GM18498 (cell line): ENCODE measurements at regions not wholly inside any gene's neighbourhood (a gene's known extent, or its start where the extent isn't known, plus 50 kb on each side); places are given as distances from the start of the nearest gene placed in this dataset.

Experiments used
- ATAC-seq: cut with Tn5 transposase; IDR thresholded peaks from one replicate; pipeline ENCODE4 v1.9.1; 2021; ENCODE audit warnings: mild to moderate bottlenecking, moderate library complexity; ENCODE audit not compliant: unreplicated experiment

GRCh38 chr6:43877036-43877435 is 107.0 kb downstream of the VEGFA start:
- no peak for ATAC-seq

DNA sequence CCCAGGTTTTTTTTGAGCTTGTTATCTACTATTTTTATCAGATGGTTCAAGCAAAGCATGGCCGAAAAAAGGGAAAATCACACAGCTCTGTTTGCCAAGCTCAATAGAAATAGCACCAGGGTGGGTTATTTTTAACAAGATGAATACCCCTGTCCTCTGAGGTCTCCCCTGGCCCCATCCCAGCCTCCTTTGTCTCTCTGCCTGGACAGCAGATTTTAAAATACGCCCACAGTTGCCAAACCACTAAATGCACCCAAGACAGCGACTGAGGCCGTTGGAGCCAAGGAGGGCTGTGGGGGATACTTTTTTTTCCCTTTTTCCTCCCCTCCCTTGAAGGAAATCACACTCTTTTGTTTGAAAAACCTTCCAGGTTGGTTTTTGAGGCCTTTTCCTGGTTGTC is 106.6 kb downstream of the VEGFA start:
- no peak for ATAC-seq

DNA sequence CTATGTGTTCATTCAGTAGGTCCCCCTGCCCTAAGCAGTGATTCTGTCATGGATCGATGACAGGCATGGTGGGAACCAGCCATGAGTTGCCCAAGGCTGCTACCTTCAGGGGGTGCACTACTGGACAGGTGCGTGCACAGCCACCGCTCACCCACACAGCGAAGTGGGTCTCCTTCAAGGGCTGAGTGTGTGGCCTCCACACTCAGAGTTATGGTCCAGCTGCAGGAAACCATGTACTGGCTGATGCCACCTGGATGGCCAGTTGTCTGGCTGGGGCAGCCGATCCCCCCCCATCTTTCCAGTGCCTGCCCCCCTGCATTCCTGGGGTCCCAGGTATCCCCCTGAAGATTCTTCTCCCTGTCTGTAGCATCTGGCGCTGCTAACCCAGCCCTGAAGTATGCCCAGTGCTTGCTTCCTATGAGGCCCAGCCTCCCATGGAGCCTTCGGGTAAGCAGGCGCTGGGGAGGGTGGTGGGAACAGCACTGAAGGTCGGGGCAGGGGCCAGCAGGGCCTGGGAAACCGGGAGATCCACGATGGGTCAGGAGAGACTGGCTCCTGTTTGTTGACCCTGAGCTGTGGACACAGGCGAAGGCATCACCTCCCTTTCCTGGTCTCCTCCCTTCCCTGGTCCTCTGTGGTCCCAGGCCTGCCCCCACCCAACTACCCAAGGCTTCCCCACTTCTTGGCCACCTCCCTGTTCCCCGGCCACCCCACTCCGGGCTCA is 106.0 kb downstream of the VEGFA start:
- ATAC-seq = no peak

DNA sequence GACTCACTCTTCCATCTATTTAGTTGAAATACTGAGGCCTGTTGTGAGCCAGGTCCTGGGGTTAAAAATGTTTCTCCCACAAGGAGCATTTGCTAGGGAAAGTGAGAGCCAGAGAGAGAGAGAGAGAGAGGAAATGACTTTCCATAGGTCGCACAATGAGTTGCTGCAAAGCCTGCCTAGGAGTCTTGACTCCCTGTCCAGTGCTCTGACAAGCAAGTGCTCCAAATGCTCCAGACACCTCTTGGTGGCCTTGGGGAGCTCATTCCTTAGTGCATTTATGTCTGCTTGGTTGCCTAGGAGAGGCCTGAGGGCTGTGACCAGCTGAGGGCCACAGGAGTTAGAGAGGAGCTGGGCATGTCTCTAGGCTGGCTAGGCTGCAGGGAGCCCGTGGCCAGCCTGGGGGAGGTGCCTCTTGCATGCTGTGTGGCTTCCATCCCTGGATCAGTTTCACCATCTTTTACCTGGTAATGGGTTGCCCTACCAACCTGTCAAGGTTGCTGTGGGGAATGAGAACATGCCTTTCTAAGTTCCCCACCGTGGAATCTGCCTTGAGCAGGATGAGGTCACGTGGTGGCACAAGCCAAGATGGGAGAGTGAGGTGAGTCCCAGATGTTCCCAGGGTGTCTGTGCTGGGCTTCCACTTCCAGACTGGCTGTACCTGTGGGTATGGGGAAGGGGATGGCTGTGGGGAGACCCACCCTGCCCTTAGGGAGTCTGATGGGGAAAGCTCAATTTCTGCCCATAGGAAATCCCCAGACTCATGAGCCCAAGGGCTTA is 105.0 kb downstream of the VEGFA start:
- no peak for ATAC-seq

GRCh38 chr6:43873806-43874714 is 104.0 kb downstream of the VEGFA start:
- no peak for ATAC-seq

DNA sequence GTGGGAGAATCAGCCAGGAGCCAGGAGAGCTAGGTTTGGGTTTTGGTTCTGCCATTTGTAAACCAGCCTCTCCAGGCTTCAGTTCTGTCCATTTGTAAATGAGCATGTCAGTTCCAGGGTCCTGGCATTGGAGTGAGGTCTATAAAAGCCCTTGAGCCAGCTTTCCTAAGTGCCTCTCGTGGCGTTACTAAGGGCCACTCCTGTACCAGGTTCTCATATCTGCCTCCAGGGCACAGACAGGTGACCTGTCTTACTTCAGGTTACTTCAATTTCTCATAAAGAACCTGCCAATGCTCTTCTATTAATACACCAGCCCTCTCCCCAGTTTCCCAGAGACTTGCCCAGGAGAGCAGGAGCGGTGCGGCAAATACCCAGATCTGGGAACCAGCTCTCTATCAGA is 101.9 kb downstream of the VEGFA start:
- no peak for ATAC-seq

DNA sequence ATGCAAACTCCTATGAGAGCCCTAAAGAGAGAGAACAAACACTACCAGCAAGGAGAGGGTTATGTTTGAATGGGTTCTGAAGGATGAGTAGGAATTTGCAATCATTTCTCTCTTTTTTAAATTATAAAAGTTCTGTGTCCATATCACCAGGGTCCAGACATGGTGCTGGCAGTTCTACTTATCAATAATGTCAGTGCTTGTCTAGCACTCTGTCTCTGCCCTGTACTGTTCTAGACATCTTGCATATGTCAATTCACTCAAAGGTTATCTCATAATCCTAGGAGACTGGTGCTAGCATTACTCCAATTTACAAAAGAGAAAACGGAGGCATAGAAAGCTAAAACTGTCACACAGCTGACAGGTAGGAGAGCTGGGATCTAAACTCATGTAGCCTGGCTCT is 101.3 kb downstream of the VEGFA start:
- ATAC-seq = no peak

DNA sequence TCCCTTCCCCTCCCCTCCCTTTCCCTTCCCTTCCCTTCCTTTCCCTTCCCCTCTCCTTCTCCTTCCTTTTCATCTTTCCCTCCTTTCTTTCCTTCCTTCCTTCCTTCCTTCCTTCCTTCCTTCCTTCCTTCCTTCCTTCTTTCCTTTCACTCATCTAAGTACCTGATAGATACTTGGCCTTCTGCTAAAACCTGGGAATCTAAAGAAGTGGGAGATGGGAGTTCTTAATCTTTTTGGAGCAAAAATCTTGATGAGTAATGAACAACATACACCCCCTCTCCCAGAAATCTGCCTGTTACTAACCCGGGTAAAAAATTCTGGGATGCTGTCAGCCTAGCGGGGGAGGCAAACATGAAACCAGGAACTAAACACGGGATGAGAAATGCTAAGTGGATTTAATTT is 100.7 kb downstream of the VEGFA start:
- ATAC-seq = no peak

- no peak for ATAC-seq
These were observed 100.0 kb downstream of the VEGFA start for GRCh38 chr6:43869792-43870659.

DNA sequence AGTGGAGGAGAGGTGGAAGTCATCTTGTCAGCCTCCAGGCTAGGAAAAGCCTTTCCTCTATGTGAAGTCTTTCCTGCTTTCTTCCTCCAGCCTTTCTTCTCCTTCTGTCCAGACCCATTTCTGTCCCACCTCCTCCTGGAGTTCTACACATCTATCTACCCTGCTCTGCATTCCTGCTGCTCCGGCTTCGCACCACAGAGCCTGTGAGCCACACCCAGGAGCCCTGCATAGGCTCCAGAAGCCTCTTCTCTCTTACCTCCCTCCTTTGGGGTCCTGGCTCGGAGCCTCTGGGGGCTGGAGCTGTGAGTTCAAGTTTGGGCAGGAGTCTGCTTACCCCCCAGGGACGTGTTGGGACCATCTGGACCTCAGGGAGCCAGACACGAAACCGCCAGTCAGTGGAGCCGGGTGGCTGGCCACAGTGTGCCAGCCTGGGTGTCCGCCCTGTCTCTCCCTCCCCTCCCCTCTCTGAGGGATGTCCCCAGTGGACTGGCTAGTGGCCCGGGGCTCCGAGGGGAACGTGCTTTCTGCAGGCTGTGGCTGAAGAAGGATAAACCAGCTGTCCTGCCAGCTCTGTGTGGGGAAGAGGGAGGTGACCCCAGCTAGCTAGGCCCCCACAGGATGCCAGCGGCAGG is 99.2 kb downstream of the VEGFA start:
- no peak for ATAC-seq

GRCh38 chr6:43868467-43868866 is 98.5 kb downstream of the VEGFA start:
- no peak for ATAC-seq

GRCh38 chr6:43867996-43868395 is 98.0 kb downstream of the VEGFA start:
- no peak for ATAC-seq

DNA sequence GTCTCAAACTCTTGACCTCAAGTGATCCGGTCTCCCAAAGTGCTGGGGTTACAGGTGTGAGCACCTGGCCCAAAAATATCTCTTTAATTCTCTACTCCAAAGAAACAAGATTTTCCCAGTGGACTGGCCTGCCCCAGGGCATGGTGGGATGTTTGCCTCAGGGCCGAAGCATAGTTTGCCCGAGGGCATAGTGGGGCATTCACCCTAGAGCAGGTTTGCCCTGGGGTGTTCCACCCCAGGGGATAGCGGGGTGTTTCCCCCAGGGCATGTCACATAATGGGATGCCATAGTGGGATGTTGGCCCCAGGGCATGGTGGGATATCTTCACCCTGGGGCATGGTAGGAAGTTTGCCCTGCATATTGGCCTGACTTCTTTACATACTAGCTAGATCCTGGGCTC is 97.2 kb downstream of the VEGFA start:
- no peak for ATAC-seq

DNA sequence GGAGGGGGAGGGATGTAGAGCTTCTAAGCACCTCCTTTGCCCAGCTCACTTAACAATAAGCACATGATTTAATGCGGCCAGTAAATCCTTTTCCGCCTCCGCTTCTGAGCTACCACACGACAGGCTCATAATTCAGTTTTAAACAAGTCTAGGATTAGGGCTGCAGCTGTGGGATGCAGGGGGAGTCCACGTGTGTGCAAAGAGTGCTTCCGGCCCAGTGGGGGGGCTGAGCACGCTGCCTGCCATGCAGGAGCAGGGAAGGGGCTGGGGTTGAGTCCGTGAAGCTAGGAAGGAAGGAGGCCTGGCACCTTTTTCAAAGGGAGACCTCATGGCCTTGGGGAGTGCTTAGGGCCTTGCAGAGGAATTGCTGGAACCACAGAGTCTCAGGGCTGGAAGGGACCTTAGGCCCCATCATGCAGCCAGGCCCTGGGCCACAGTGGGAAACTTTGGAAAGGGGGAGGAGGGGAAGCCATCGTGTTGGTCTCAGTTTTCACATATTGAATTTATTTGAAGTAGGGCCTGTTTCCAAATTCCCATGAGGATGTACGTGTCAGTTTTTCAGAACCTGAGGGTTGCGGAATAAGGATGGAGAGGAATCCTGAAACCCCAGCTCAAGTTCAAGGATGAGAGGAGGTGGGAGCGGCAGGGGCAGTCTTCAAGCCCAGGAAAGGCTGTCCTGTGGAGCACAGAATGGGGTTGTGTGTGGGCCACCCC is 96.1 kb downstream of the VEGFA start:
- ATAC-seq = no peak

DNA sequence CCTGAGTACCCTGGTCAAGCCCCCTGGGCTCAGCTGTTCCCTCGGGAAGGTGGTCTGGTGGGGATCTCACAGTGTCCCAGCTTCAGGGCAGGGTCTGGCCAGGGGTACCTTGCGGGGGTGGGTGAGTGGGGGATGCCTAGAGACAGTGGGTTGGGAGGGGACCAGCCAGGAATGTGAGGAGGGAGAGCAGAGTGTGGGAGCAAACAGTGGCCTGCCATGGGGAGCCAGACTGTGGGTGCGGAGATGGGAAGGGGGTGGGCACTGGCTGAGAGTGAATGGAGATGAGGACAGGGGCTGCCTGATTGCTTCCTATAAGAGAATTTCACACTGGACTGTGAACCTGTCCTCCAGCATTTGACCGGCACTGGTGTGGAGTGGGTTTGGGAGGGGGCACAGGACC is 95.1 kb downstream of the VEGFA start:
- ATAC-seq = no peak

GRCh38 chr6:43862925-43863324 is 92.9 kb downstream of the VEGFA start:
- ATAC-seq = no peak

DNA sequence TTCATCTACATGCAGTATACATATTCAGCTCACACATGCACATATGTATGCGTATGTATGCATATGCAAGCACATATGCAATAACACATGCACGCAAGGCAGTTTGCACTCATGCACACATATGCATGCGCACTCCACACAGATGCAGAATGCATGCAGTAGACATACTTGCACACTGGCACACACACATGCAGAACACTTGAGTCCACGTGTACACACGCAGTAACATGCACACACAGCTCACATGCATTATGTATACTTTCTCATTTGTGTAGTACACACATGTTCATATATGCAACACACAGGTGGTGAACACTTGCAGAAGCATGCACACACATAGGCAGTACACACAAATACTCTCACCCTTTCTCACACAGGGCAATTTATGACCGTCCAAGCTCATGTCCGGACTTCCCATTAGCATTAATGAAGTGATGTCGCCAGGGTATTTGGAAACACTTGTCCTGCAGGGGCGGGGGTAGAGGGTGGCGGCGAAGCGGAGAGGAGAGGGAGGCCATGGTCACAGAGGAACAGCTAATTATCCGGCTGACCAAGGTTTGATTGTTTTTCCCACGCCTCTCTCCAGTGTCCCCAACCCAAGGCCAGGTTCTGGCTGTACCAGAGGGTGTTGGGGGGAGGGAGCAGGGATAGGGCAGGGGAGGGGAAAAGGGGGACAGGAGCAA is 91.3 kb downstream of the VEGFA start:
- no peak for ATAC-seq

GRCh38 chr6:43860285-43860684 is 90.3 kb downstream of the VEGFA start:
- no peak for ATAC-seq

DNA sequence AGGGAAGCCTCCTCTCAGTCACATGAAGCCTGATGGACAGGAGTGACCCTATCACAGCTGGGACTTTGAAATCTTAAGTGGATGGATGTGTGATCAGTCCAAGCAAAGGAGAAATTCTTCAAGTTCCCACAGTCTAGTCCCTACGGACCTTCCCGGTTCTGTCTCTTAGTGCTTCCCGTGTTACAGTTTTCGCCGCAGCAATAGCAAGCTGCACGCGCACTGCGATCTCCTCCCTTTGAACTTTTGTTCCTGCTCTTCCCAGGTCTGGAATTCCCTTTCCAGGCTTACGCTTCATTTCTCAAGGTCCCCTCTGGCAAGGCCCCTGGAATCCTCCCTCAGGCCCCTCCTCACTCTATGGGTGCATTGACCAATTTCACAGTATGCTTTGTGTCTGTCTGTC is 89.2 kb downstream of the VEGFA start:
- ATAC-seq = no peak
